Astrocyte of the cerebellum (primary cell): ENCODE measurements at regions not wholly inside any gene's neighbourhood (a gene's known extent, or its start where the extent isn't known, plus 50 kb on each side); places are given as distances from the start of the nearest gene placed in this dataset.

Experiments
- DNase-seq: peaks from one replicate; pipeline ENCODE4 v3.0.0-alpha.2; 2011; ENCODE audit warnings: low read depth
- H3K4me3 ChIP-seq: 2 replicates; pipeline ENCODE4 v1.5.1; 2011; ENCODE audit warnings: mild to moderate bottlenecking, low read depth, low read length, moderate library complexity
- in situ Hi-C: cut with HindIII; loops from 2 replicates; pipeline ENCODE4 v1.10.0; 2017; ENCODE audit warnings: low sequenced_read_pairs
- TF ChIP-seq, protein P1 (sequence below): IDR thresholded peaks from 2 replicates; pipeline ENCODE4 v1.5.1; 2012; ENCODE audit warnings: low read length, low read depth, moderate library complexity, mild to moderate bottlenecking; ENCODE audit errors: missing control alignments

DNA sequence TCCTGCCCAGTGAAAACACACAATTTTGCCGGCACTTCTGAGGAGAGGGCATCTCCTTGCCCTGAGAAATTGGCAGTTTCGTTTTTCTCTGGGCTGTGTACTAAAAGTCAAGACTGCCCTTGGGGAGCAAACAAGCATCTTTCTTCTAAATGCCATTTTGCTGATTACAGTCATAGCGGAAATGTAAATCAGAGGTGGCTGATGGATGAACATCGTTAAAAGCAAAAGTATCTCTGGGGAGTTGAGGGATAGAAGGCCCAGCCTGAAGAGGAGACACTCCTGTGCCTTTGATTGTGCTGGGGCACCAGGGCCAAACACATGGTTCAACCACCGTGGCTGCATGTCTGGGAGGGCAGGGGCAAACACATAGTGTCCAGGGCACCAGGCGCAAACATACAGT lies 49.8 kb downstream of the ABCC12 start:
- in situ Hi-C loops = no loop called here
- DNase-seq = no peak
- H3K4me3 ChIP-seq = no peak overlapping the region
- TF ChIP-seq, protein P1, sequence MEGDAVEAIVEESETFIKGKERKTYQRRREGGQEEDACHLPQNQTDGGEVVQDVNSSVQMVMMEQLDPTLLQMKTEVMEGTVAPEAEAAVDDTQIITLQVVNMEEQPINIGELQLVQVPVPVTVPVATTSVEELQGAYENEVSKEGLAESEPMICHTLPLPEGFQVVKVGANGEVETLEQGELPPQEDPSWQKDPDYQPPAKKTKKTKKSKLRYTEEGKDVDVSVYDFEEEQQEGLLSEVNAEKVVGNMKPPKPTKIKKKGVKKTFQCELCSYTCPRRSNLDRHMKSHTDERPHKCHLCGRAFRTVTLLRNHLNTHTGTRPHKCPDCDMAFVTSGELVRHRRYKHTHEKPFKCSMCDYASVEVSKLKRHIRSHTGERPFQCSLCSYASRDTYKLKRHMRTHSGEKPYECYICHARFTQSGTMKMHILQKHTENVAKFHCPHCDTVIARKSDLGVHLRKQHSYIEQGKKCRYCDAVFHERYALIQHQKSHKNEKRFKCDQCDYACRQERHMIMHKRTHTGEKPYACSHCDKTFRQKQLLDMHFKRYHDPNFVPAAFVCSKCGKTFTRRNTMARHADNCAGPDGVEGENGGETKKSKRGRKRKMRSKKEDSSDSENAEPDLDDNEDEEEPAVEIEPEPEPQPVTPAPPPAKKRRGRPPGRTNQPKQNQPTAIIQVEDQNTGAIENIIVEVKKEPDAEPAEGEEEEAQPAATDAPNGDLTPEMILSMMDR = no peak

DNA sequence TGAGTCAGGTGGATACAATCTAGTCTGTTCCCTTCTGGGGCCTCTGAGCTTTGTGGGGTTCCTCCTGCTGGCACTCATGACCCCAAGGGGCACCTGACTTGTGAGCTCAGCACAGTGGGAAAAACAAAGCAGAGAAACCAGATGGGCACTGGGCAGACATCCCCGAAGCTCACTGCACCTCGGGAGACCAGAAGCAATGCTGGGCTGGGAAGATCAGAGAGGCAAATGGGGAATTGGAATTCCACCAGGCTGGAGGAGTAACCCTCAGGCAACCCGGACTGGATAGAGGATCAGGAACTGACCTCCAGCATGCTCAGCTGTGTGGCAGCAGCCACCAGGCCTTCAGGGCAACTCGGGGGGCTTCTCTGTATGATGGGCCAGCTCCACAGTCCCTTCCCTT lies 50.3 kb downstream of the ABCC12 start:
- no peak for DNase-seq
- TF ChIP-seq, protein P1 = no peak
- in situ Hi-C loops = no loop called here

DNA sequence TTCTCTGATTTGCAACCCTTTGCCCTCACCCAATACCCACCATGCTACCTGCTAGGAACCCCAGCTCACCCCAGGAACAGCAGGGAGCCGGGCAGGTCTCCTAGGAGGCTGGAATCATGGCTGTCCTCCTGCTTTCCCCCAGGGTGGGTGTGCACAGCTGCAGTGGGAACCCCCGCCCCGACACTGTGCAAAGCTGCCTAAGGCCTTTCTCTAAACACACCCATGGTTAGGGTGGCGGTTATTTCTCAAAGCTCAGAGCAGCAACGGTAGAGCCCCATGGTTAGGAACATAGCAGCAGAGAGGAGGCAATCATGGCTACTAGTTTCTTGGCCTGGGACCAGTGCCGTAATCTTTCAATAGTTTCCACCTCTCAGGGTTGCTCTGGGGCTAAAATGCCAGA lies 52.2 kb downstream of the ABCC12 start:
- TF ChIP-seq, protein P1 = no peak
- DNase-seq = no peak
- in situ Hi-C loops = no loop called here
- no peak overlapping the region for H3K4me3 ChIP-seq

More for the DNA sequence above, 50.3 kb downstream of the ABCC12 start:
- H3K4me3 ChIP-seq = no peak overlapping the region

DNA sequence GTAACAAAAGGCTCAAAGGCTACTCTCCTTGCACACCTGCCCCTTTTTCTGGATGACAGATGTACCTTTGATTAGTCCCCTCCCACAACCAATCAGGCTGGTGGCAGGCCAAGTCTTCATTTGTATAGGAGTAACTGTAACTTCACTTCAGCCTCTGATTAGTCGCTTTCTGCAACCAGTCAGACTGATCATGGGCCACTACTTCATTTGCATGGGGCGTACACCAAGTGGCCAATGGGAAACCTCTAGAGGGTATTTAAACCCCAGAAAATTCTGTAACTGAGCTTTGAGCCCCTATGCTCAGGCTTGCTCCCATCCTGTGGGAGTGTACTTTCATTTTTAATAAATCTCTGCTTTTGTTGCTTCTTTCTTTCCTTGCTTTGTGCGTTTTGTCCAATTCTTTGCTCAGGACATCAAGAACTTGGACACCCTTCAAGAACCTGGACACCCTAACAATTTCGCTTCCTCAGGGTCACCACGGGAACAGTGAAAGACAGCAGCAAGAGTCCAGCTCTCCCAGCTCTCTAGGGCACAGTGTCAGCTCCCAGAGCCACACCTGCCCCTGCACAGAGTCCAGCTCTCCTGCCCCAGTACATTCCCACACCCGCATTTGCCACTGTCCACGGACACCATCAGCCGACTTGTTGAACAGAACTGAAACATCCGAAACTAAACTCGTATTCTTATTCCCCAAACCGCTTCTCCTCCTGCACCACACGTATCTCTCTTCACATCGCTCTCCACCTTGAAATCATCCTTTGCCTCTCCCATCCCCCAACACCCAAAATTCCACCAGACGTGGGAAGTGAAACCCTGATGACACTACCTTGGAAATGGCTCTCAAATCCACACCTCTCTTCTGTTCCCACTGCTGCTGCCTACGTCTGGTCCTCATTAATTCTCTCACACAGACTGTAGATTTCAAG lies 53.4 kb downstream of the ABCC12 start:
- no peak for DNase-seq
- in situ Hi-C loops = no loop called here
- H3K4me3 ChIP-seq = no peak overlapping the region
- TF ChIP-seq, protein P1 = no peak

DNA sequence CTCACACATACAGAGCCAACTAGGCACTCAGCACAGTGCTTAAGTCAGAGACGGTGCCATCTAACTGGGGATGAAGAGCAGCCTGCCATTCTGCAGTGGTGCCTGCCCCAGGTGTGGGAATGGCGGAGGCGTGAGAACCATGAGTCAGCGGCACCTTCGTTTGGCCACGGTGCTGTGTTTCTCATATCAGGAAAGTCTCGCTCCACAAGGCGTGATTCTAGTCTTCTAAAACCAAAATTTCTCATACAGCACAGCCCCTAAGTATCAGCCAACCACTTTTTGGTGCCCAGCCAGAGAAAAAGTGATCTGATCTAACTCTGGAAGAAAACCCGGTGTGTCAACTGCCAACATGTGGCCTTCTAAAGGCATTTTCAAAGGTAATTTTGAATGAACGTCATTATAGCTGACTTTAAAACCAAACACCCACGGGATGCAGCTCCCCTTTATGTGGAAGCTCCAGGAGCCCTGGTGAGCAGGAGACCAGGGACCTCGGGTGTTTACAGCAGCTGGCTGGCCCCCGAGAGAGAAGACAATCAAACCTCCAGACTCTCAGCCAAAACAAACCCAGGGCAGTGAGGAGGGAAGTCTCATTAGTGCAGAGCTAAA lies 54.6 kb downstream of the ABCC12 start:
- DNase-seq = peak; percentile 45
- in situ Hi-C loops = no loop called here
- H3K4me3 ChIP-seq = no peak overlapping the region
- TF ChIP-seq, protein P1 = no peak

DNA sequence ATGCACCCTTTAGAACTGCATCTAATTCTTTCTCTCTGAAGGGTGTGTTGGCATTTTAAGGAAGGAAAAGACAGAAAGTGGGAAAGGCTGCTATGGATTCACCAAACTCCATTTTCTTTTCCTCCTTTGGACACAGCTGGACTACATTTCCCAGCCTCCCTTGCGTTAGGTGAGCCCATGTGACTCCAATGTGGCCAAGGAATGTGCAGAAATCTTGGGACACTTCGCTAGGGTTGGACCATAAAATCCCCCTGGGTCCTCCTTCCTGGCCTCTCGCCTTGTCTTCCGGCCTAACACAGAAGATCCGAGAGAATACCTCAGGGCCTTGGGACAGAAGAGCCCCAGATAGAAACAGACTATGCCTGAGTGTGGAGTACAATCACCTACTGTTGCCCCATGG lies 56.3 kb downstream of the ABCC12 start:
- no peak for DNase-seq
- TF ChIP-seq, protein P1 = no peak
- no peak overlapping the region for H3K4me3 ChIP-seq
- in situ Hi-C loops = no loop called here
